Gastroesophageal sphincter (tissue), 3 donors: ENCODE measurements at regions not wholly inside any gene's neighbourhood (a gene's known extent, or its start where the extent isn't known, plus 50 kb on each side); places are given as distances from the start of the nearest gene placed in this dataset.

Experiments
- CTCF ChIP-seq, 4 experiments: fragments of 200-600 bp in 2 of 4; fragments of 450-650 bp in 2 of 4; sonication (generic) in 1 of 4; IDR thresholded peaks; one replicate each; pipeline ENCODE4 v1.5.1; 2017 to 2019; ENCODE audit warnings: antibody characterized with exemption in 4 of 4, mild to moderate bottlenecking in 2 of 4, moderate library complexity in 2 of 4
- POLR2AphosphoS5 ChIP-seq: sonication (generic); formaldehyde crosslinking; IDR thresholded peaks from one replicate; pipeline ENCODE4 v1.6.1; 2017; ENCODE audit warnings: antibody characterized with exemption

GRCh38 chr20:21008951-21009350, 97.2 kb downstream of the LINC00237 start:
- no peak for TF ChIP-seq POLR2AphosphoS5
- TF ChIP-seq CTCF (IDR thresholded peaks at IDR 0.05): no peak
